ENCODE measurements at regions not wholly inside any gene's neighbourhood (a gene's known extent, or its start where the extent isn't known, plus 50 kb on each side); places are given as distances from the start of the nearest gene placed in this dataset.

DNA sequence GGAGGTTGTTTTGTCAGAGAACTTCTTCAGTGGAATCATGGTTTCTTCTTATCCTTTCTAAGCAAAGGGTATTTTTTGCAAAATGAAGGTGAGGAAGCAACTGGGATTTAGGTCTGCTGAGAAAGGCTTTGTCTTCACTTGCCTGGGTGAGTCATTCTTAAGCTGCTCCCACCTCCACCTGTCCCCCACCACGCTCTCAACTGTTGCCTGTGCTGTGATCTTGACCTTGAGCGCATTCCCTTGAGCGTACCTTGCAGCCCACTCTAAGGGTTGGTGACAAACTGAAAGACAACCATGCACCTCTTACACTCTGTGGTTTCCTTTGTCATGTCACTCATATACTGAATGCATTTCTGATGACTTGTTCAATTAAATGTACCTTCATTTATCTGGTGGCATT, 641.1 kb downstream of the RNF144B start:
- in situ Hi-C loops (cut with HindIII; ENCODE audit: low sequenced_read_pairs), result no loop called here

DNA sequence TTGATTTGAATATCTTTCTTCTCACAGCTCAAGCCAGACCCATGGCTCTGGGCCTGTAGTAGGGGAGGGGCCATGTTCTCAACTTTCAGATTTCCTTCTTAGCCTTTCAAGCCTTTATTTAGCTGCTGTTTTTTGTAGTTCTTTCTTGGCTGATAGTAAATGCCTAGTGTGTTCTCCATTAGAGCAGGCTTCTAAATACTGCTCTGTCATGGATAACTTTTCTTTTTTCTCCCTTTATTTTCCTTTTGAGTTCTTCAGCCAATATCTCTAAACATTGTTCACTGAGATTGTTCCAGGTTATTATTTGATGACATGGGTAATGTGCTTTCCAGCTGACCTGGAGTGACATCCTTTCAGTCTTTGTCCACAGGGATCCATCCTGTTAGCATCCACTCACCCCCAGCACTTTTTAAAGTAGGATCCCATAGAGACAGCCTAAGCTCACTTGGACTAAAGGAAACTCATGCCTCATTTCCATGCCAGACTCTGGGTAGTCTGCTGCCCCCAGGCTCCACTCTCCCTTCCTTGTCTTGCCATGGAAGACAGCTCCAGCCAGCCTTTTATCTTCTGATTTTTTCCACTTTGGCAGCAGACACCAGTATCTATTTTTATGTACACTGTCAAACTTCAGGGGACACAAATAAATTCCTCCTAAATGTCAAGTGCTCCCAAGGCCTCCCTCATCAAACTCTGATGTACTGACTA, 645.6 kb downstream of the RNF144B start:
- in situ Hi-C loops (cut with HindIII; ENCODE audit: low sequenced_read_pairs), result loop anchor here (5.0 kb wide), 1 partner anchor 90 kb away; no protein-coding TSS in a partner anchor

DNA sequence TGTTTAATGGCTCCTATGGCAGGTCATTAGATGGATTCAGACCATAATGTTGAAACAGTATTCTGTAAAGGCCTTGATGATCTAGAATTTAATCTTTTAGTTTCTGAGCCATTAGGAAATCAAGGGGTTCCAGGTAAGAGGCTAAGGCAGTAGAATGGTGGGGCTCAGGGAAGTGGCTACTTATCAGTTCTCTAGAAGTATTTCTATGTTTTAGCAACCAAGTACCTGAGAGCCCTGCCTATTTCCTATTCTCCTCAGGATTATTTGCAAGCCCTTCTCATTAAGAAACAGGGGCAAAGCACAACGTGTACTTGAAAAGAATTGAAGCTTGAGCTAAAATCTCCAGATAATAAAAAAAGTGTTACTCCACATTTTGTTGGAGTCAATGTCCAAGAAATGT, 646.5 kb downstream of the RNF144B start:
- in situ Hi-C loops (cut with HindIII; ENCODE audit: low sequenced_read_pairs), result loop anchor here (5.0 kb wide), 1 partner anchor 91 kb away; no protein-coding TSS in a partner anchor

DNA sequence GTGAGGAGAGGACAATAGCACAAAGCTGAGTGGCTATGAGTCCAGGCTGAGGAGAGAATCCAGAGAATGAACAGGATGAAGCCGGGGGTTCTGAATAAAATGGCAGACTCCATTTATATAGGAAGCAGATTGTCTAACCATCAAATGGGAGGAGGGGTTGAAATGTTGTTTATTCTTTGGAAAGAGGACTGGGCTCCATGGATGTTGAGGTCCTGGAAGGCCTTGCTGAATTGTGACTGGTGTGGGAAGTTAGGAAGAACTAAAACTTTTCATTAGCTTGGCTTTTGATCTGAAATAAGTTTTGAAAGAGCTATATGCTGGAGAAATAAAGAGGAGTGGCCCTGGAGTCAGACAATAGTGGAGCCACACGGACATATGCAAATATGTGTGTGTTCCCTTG, 647.8 kb downstream of the RNF144B start:
- in situ Hi-C loops (cut with HindIII; ENCODE audit: low sequenced_read_pairs), result loop anchor here (5.0 kb wide), 1 partner anchor 93 kb away; no protein-coding TSS in a partner anchor

DNA sequence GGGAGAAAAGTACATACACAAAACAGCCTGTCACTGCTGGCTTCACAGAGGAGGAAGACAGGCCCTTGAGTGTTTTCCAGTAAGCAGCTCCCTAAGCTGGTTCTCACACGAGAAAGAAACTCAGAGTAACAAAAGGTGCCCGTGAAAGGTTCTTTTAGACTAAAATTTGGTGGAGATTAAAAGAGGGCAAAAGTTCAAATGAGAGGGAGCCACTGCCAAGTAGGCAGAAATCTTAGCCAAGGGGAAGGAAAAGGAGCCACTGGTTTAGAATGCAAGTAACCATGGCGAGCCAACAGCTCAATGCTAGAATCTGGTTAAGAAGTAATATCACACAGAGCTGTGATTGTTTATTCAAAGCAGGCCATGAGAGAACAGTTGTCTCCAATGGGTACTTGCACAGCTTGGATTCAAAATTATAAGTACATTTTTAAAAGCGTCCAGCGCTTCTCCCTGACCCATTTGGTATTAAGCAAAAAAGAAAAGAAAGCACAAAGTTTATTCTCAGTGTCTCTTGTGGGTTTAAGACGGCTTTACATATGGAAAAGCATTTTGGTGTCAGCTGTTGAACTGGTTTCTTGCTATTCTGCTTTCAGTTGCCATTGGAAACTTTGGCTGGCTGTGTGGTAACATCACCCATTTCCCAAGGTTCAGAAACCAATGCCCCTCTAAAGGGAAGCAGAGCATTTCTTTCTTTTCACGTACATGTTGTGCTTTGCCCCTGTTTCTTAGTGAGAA, 648.5 kb downstream of the RNF144B start:
- in situ Hi-C loops (cut with HindIII; ENCODE audit: low sequenced_read_pairs), result no loop called here

DNA sequence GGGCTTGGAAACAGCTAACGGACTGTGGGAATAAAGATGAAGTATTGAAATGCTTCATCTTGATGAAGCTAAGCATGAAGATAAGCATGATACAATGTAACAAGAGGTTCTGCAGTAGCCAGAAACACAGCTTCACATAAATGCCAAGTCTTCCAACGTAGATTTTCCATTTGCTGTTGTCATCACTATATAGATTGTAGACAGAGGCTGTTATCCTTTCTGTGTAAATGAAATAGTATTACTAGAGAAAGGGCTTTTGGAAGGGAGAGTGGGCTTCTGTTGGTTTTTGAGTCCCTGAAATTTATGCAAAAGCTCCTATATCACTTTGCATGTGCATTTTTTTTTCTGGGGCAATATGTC, 649.0 kb downstream of the RNF144B start:
- in situ Hi-C loops (cut with HindIII; ENCODE audit: low sequenced_read_pairs), result no loop called here

DNA sequence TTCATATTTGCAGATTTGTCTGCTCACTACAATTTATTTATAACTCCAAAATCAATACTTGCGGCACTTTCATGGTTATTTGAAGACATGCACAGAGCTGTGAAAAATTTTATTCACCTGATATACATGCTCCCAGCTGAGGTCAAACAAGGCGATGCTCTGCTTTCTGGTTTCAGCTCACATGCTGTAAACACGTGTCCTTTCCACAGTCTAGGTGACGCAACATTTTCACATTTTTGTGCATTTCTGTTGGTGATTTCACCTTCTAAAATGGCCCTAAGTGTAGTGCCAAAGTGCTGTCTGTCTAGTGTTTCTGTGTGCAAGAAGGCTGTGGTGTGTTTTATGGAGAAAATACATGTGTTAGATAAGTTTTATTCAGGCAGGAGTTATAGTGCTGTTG, 650.5 kb downstream of the RNF144B start:
- in situ Hi-C loops (cut with HindIII; ENCODE audit: low sequenced_read_pairs), result no loop called here

DNA sequence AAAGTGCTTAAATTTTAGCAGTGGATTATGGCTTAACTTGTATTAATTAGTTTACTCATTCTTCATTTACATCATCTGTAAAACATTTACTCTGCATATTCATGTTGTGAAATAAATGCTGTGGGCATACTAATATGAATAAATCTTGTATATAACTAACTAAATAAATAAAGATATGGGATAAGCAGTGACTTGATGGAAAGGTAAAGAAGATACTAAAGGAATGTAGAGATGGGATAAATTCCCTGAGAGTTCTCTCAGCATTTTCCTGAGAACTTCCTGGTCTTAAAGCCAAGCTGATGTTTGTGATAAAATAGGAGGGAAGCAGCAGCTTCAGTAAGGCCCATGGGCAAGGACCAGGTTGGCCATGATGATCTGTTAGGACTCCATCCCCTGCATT, 652.1 kb downstream of the RNF144B start:
- in situ Hi-C loops (cut with HindIII; ENCODE audit: low sequenced_read_pairs), result no loop called here

DNA sequence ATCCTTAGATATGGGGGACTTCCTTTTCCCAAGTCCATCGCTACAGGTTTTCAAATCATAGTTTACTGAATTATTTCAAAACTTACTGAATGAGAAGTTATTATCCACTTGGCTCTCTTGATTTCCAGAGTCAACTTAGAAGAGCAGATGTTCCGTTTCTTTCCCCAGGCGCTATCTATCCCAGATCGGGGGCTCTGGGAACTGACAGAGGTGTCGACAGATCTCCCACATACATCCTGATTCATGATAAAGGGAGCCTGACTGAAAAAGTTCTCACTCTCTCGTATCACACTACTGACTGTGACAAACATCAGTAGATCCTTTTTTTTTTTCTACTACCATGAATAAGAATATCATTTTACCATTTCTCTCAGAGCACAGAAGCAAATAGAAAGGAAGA, 654.8 kb downstream of the RNF144B start:
- in situ Hi-C loops (cut with HindIII; ENCODE audit: low sequenced_read_pairs), result no loop called here

DNA sequence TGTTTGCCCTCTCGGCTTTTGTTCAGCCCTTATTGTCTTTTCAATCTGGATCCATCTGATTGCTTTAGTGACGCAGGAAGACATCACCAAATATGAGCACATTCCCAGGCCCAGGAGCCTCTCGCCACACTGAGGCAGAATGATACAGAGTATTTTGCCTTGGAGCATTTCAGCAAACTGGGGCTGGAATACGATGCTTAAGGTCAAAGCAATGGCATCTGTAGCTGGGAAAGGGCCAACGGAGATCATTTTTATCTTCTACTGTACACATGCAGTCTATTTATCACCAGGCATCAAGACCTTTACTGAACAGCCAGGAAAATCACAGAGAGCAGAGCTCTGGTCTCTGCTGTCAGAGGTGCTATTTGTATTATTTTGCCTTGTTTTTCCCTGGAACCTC, 655.3 kb downstream of the RNF144B start:
- in situ Hi-C loops (cut with HindIII; ENCODE audit: low sequenced_read_pairs), result no loop called here

DNA sequence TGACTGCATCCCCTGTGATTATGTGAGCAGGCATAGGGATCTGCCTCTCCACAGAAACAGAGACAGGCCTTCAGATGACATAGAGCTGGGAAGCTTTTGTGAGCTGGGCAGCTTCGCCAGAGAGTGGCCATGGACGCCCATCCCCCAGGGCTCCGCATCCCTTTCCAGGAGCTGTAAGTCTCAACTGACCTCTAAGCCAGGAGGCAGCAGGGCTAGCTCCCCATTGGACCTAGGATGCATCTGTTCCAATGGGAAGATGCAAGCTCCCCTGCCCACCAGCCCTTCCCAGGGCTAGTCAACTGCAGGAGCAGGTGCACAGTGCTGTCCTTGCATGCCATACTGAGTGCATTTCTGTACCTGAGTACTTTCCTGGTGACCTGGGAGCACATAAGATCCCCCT, 663.6 kb downstream of the RNF144B start:
- in situ Hi-C loops (cut with HindIII; ENCODE audit: low sequenced_read_pairs), result no loop called here

DNA sequence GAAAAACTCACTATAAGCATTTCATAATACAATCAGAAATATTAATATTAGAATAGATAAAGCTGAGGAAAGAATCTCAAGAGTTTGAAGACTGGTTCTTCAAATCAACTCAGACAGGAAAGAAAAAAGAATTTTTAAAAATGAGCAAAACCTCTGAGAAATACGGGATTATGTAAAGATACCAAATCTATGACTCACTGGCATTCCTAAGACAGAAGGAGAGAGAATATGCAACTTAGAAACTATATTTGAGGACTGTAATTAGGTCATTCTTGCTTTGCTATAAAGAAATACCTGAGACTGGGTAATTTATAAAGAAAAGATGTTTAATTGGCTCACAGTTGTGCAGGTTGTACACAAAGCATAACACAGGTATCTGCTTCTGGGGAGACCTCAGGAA, 665.1 kb downstream of the RNF144B start:
- in situ Hi-C loops (cut with HindIII; ENCODE audit: low sequenced_read_pairs), result no loop called here

DNA sequence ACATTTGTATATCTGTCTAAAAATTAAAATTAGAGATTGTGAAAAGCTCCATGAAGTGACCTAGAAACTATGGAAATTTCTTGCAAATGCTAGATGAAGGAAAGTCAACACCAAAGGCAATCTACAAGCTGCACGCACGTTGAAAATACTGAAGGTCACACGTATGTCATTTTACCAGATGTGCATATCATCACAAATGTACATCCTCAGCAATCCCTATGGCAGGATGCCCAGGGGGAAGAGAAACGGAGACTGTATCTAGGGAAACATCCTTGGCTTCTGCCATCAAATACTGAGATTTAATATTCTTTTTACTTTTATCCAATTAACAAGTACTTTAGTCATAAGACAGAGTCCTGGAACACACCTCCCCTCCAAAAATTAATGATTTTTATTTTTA, 672.0 kb downstream of the RNF144B start:
- in situ Hi-C loops (cut with HindIII; ENCODE audit: low sequenced_read_pairs), result no loop called here

DNA sequence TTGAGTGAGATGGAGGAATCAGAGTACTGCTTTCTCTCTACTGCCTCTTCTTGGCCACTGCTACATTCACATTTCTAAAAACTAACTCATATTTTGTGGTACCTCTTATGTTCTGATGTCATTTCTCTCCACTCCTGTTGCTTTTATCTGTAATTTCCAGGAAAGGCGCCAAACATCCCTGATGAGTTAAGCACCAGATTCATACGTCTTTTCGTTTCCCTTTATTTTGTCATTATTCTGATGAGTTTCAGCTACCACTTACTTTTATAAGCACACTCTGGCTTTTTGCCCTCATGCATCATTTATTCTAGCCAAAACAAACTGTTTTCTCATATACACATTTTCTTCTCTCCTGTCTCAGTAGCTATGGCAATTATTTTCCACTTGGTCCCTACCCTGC, 680.0 kb downstream of the RNF144B start:
- in situ Hi-C loops (cut with HindIII; ENCODE audit: low sequenced_read_pairs), result no loop called here

DNA sequence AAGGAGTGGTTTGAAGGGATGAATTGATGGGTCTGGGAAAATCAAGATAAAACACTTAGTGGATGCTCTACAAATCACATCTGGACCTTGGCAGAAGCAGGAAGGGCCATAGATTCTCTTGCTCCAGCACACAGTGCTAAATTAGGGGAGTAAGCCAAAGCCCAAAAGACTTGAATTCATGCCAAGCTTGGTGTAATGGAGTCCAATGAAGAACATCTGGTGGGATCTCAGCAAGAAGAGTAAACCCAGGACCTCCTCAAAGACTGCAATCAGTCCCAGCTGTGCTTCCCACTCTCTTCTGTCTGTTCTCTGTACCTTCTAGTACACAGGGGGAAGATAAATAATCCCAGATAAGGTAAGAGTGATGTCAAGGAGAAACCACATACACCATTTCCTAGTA, 683.4 kb downstream of the RNF144B start:
- in situ Hi-C loops (cut with HindIII; ENCODE audit: low sequenced_read_pairs), result no loop called here

DNA sequence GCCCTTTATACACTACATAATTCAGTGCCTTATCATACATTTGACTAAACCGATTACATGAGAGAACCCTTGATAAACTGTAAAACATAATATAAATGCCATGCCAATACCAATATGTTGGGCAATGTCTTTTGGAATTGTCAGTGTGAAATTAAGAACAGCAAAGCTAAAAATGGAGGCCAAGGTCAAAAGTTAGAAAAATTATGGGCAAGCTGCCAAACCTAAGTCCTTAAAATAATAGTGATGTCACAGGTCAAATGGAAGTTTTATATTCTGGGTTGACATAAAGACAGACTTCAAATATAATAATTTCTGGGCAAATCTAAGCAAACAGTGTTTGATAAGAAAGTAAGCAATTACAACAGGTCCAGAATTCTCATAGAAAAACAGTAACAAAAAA, 696.7 kb downstream of the RNF144B start:
- in situ Hi-C loops (cut with HindIII; ENCODE audit: low sequenced_read_pairs), result no loop called here

DNA sequence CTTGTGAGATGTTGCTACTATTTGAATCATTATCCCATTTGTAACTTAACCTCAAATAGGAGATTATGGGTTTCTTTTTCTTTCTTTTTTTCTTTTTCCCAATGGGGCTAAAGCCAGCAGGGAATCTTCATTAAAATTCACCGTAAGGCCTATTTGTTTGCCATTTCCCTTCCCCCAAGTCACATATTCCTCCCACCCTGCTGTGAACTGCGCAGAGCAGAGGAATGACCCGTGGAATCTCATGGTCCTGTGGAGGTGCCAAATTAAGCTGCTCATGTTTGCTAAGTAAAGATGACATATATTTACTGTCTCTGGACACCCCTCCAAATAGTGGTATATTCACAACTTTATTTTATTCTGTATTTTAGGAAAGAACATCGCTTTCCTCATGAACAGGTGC, 699.3 kb downstream of the RNF144B start:
- in situ Hi-C loops (cut with HindIII; ENCODE audit: low sequenced_read_pairs), result no loop called here

DNA sequence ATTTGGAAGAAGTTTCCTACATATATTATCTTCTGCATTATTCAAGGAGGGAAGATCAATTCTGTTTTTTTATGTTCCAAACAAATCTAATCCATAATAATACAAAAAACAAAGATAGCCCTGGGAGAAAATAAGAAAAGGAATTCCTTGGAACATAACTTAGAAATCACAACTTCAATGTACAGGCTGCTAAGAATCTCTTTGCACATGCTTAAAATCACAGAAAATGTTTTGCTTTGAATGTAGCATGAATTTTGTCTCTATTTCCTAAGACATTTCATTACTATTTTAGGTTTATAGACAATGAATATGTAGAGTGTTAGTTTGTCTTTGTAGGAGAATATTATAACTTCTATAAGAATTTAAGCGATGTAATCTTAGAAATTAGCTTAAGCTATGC, 700.1 kb downstream of the RNF144B start:
- in situ Hi-C loops (cut with HindIII; ENCODE audit: low sequenced_read_pairs), result no loop called here

DNA sequence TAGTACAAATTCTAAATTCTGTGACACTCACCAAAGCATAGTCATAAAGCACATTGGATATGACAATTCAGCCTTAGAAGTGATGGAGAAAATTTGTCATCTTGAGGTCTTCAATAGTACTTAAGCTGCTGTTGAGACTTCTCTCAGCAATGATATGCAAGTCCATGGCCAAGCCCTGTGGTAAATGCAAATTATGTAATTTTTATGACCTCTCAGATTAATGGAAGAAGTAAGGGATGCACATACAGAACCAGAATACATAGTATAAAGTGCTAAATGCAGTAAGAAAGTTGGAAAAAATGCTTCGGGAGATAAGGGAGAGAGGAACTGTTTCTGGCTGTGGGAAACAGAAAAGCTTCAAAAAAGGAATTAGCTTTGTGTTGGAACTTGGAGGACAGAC, 700.7 kb downstream of the RNF144B start:
- in situ Hi-C loops (cut with HindIII; ENCODE audit: low sequenced_read_pairs), result no loop called here

DNA sequence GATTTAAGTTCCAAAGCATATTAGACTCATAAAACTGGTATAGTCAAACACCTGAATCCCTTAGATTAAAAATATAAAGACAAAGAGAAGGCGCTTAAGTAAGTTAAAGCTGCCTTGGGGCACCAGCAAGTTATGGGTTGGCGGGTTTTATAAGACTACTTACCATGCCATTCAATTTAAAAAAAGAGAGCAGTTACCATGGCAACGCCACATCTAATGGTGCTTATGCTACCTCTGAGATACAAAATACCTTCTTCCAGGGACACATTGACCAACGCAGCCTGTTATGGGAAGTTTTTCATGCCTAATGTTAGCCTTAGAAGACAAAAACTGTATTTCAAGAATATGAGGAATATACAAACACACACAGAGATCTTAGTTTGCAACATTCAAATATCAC, 713.6 kb downstream of the RNF144B start:
- in situ Hi-C loops (cut with HindIII; ENCODE audit: low sequenced_read_pairs), result no loop called here

DNA sequence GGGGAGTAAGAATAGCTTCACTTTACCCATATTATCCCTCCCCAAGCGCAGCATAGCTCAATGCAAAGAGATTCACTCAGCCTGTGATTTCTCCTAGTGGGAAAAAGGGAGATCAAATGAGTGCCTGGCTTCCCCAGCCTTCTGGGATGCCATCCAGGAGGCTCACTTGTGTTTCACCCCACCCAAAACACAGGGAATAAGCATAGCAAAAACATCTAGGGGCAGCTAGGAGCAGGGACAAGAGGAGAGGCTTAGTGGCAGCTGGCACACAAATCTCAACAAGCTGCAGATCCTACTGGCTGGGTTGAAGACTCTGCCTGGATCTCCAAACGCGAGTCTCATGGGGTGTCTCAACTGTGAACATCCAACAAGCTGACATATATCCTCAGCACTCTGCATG, 715.8 kb downstream of the RNF144B start:
- in situ Hi-C loops (cut with HindIII; ENCODE audit: low sequenced_read_pairs), result no loop called here

DNA sequence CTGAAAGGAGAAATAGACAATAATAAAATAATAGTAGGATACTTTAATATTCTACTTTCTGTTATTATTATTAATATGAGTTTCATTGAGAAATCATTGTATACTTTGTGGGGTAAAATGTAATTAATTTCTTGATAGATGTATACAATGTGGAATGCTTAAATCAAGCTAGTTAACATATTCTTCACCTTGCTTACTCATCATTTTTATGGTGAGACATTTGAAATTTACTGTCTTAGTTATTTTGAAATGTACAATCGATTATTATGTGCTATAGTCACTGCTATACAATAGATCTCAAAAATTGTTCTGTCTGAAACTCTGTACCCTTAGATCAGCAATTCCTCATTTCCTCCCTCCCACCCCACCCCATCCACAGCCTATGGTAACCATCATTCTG, 720.3 kb downstream of the RNF144B start:
- in situ Hi-C loops (cut with HindIII; ENCODE audit: low sequenced_read_pairs), result no loop called here

DNA sequence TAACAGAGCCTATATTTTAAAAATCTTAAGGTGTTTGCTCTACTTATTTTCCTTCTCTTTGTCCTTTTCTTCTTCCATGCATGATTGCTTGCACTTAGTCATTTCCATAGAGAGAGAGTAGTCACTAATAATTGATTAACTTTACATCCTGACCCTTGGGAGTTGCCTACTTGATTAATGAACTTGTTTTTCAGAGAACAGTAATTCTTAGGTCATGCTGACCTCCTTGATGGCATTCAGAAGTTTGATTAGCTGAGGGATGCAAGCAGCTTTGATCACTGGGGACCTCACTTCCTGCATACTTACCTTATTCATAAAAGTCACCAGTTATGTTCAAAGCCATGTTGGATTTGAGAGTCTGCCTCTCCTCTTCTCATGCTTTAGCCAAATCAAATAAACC, 715.6 kb upstream of the ID4 start:
- in situ Hi-C loops (cut with HindIII; ENCODE audit: low sequenced_read_pairs), result no loop called here
